WTC11 (cell line): ENCODE measurements at regions not wholly inside any gene's neighbourhood (a gene's known extent, or its start where the extent isn't known, plus 50 kb on each side); places are given as distances from the start of the nearest gene placed in this dataset.

ENCODE experiments used
- ATAC-seq: fragments of 200-7000 bp; cut with Tn5 transposase; 2 replicates; pipeline ENCODE4 v1.10.0; 2021; ENCODE audit warnings: mild to moderate bottlenecking, moderate library complexity
- CTCF ChIA-PET: fragments of 300-600 bp; sonication (Branson Sonifier 250); formaldehyde crosslinking; loops from one replicate; lab custom pipeline; 2021; ENCODE audit warnings: antibody characterized with exemption; lab: Charles Lee
- POLR2A ChIA-PET: fragments of 350-600 bp; sonication (Branson Sonifier 250); formaldehyde crosslinking; loops from one replicate; lab custom pipeline; 2021; ENCODE audit warnings: antibody characterized with exemption; lab: Charles Lee
- DNase-seq: peaks from one replicate; pipeline ENCODE4 v3.0.0; 2021; ENCODE audit warnings: low spot score
- H3K27ac Mint-ChIP-seq: 2 replicates; pipeline ENCODE4 v1.8.0; 2021; ENCODE audit warnings: mixed read lengths
- H3K27me3 Mint-ChIP-seq: 2 replicates; pipeline ENCODE4 v1.8.0; 2021; ENCODE audit warnings: low read depth, mild to moderate bottlenecking, moderate library complexity, mixed read lengths
- H3K36me3 Mint-ChIP-seq: 2 replicates; pipeline ENCODE4 v1.8.0; 2021; ENCODE audit warnings: mixed read lengths
- H3K4me1 Mint-ChIP-seq: 2 replicates; pipeline ENCODE4 v1.8.0; 2022; ENCODE audit warnings: mixed read lengths
- H3K4me3 Mint-ChIP-seq: 2 replicates; pipeline ENCODE4 v1.8.0; 2021; ENCODE audit warnings: mild to moderate bottlenecking, moderate library complexity, mixed read lengths
- H3K9me3 Mint-ChIP-seq: 2 replicates; pipeline ENCODE4 v1.8.0; 2021; ENCODE audit warnings: mixed read lengths
- ATF2 ChIP-seq: sonication (generic); formaldehyde crosslinking; IDR thresholded peaks from 2 replicates; pipeline ENCODE4 v1.8.1; 2022; ENCODE audit warnings: low read depth, missing genetic modification reagents, borderline replicate concordance
- CDX4 ChIP-seq: fragments of 250-450 bp; sonication (Bioruptor Pico); IDR thresholded peaks from 2 replicates; pipeline ENCODE4 v1.9.0; 2021; ENCODE audit warnings: moderate library complexity, mild to moderate bottlenecking, inconsistent platforms, borderline replicate concordance
- E2F4 ChIP-seq: sonication (generic); formaldehyde crosslinking; IDR thresholded peaks from 2 replicates; pipeline ENCODE4 v1.8.1; 2022; ENCODE audit warnings: low read depth, mild to moderate bottlenecking, moderate library complexity, missing genetic modification reagents, borderline replicate concordance
- ESRRA ChIP-seq: sonication (generic); formaldehyde crosslinking; IDR thresholded peaks from 2 replicates; pipeline ENCODE4 v1.8.1; 2022; ENCODE audit warnings: mild to moderate bottlenecking, missing genetic modification reagents, borderline replicate concordance
- FOXP1 ChIP-seq: sonication (generic); formaldehyde crosslinking; IDR thresholded peaks from 2 replicates; pipeline ENCODE4 v1.8.0; 2022; ENCODE audit warnings: missing genetic modification reagents, mild to moderate bottlenecking, moderate library complexity, borderline replicate concordance
- FOXP4 ChIP-seq: sonication (generic); formaldehyde crosslinking; IDR thresholded peaks from 2 replicates; pipeline ENCODE4 v1.8.0; 2022; ENCODE audit warnings: mild to moderate bottlenecking, missing genetic modification reagents
- GTF2I ChIP-seq: fragments of 250-450 bp; sonication (Bioruptor Pico); conservative IDR thresholded peaks from 2 replicates; pipeline ENCODE4 v1.4.0; 2021; ENCODE audit warnings: mild to moderate bottlenecking
- HMGXB4 ChIP-seq: sonication (generic); formaldehyde crosslinking; IDR thresholded peaks from 2 replicates; pipeline ENCODE4 v1.8.1; 2023; ENCODE audit warnings: mild to moderate bottlenecking, moderate library complexity, missing genetic modification reagents
- NR1H2 ChIP-seq: sonication (generic); formaldehyde crosslinking; IDR thresholded peaks from 2 replicates; pipeline ENCODE4 v1.9.0; 2021; ENCODE audit warnings: mild to moderate bottlenecking, moderate library complexity, missing genetic modification reagents
- NR2C2 ChIP-seq: sonication (generic); formaldehyde crosslinking; IDR thresholded peaks from 2 replicates; pipeline ENCODE4 v1.8.0; 2022; ENCODE audit warnings: mild to moderate bottlenecking, missing genetic modification reagents
- PRRX2 ChIP-seq: fragments of 250-450 bp; sonication (Bioruptor Pico); IDR thresholded peaks from 2 replicates; pipeline ENCODE4 v1.8.0; 2021; ENCODE audit warnings: mild to moderate bottlenecking
- SMAD4 ChIP-seq: sonication (generic); formaldehyde crosslinking; IDR thresholded peaks from 2 replicates; pipeline ENCODE4 v1.8.0; 2022; ENCODE audit warnings: mild to moderate bottlenecking, missing genetic modification reagents
- SOX15 ChIP-seq: fragments of 250-450 bp; sonication (Bioruptor Pico); IDR thresholded peaks from 2 replicates; pipeline ENCODE4 v1.9.0; 2021; ENCODE audit warnings: mild to moderate bottlenecking
- TEAD1 ChIP-seq: sonication (generic); formaldehyde crosslinking; IDR thresholded peaks from 2 replicates; pipeline ENCODE4 v1.8.0; 2022; ENCODE audit warnings: mild to moderate bottlenecking, missing genetic modification reagents
- ZNF281 ChIP-seq: sonication (generic); formaldehyde crosslinking; IDR thresholded peaks from 2 replicates; pipeline ENCODE4 v1.8.0; 2023; ENCODE audit warnings: mild to moderate bottlenecking, missing genetic modification reagents
- ZNF396 ChIP-seq: fragments of 250-450 bp; sonication (Bioruptor Pico); IDR thresholded peaks from 2 replicates; pipeline ENCODE4 v1.8.0; 2021; ENCODE audit warnings: mild to moderate bottlenecking, moderate library complexity, borderline replicate concordance
- ZNF425 ChIP-seq: fragments of 250-450 bp; sonication (Bioruptor Pico); conservative IDR thresholded peaks from 2 replicates; pipeline ENCODE4 v1.9.0; 2021; ENCODE audit warnings: mild to moderate bottlenecking

GRCh38 chr7:145876376-145876775, 240.2 kb upstream of the CNTNAP2 start:
- Mint-ChIP-seq H3K4me3 (no peak overlapping the region), H3K4me1 (no peaks in the 10 kb centered on the region), H3K27ac (no peak overlapping the region), H3K9me3 (peaks cover 10% of the 10 kb centered on the region), H3K36me3 (no peaks in the 10 kb centered on the region), H3K27me3 (no peaks in the 10 kb centered on the region)
- TF ChIP-seq ESRRA (CRISPR knock-in tag) (no peak), E2F4 (no peak)
- DNase-seq (no peak), ATAC-seq (no peak)
- ChIA-PET POLR2A (no interaction called here), CTCF (no interaction called here)

GRCh38 chr7:145875267-145875666, 241.3 kb upstream of the CNTNAP2 start:
- H3K4me1 Mint-ChIP-seq = no peaks in the 10 kb centered on the region
- POLR2A ChIA-PET = no interaction called here
- no peak for ATAC-seq
- CTCF ChIA-PET = no interaction called here
- H3K27ac Mint-ChIP-seq = no peak overlapping the region
- H3K27me3 Mint-ChIP-seq = no peaks in the 10 kb centered on the region
- DNase-seq = no peak
- H3K4me3 Mint-ChIP-seq = no peak overlapping the region
- peaks cover under 1% of the 10 kb centered on the region; the same call in 1 of the 2 replicates for H3K9me3 Mint-ChIP-seq
- TF ChIP-seq FOXP4 (no peak), GTF2I (CRISPR knock-in tag) (no peak), HMGXB4 (no peak), TEAD1 (no peak), ZNF425 (no peak), FOXP1 (no peak), ATF2 (CRISPR knock-in tag) (no peak), SMAD4 (no peak)
- TF ChIP-seq, all 79 proteins: peak for 0
- no peaks in the 10 kb centered on the region for H3K36me3 Mint-ChIP-seq

GRCh38 chr7:145868935-145869334, 247.7 kb upstream of the CNTNAP2 start:
- ChIA-PET CTCF (no interaction called here), POLR2A (no interaction called here)
- Mint-ChIP-seq H3K36me3 (peaks cover 3% of the 10 kb centered on the region; the same call in 1 of the 2 replicates), H3K27me3 (no peaks in the 10 kb centered on the region), H3K9me3 (peaks cover 40% of the 10 kb centered on the region), H3K4me3 (no peak overlapping the region), H3K27ac (no peak overlapping the region), H3K4me1 (no peaks in the 10 kb centered on the region)
- no peak for TF ChIP-seq NR1H2 (CRISPR knock-in tag)
- TF ChIP-seq NR2C2 (CRISPR knock-in tag) = no peak
- TF ChIP-seq PRRX2 (CRISPR knock-in tag) = no peak
- TF ChIP-seq ZNF396 (CRISPR knock-in tag) = no peak
- no peak for TF ChIP-seq CDX4
- TF ChIP-seq ZNF281 (CRISPR knock-in tag) = no peak
- no peak for TF ChIP-seq SOX15 (CRISPR knock-in tag)
- ATAC-seq (no peak), DNase-seq (no peak)
